HG03064 (cell line): ENCODE measurements at regions not wholly inside any gene's neighbourhood (a gene's known extent, or its start where the extent isn't known, plus 50 kb on each side); places are given as distances from the start of the nearest gene placed in this dataset.

ENCODE experiments used
- ATAC-seq: cut with Tn5 transposase; IDR thresholded peaks from one replicate; pipeline ENCODE4 v1.9.1; 2021; ENCODE audit warnings: low read depth; ENCODE audit not compliant: unreplicated experiment

- ATAC-seq = no peak
Measured at GRCh38 chr11:28666632-28667031, 558.4 kb downstream of the METTL15 start.

- no peak for ATAC-seq
Measured at GRCh38 chr11:28659716-28660348, 551.6 kb downstream of the METTL15 start.

DNA sequence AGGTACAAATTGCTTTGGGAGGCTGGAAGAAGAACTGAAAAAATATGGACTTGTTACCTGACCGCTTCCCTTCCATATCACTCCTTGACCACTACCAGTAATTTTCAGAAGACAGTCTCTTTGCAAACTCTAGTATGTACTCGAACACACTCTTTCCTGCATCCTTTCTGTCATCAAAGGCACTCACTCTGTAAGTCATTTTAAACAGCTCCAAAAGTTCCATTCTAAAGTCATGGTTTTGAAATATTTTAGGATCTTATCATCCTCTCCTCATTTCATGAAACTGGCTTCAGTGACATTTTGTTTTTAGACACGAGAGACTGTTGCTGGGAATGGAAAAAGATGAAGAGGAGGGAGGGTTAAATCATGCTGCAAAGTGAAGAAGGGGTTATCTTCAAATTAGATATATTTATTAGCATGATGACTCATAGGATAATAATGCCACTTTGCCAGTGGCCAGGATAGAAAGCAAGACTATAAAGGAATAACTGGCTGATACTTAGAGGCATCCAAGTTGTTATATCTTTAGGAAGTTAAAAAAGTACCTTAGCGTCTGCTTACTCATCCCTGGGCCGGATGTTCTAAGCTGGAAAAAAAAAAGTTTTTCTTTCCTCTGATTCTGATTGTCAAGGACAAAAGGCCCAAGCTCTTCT is 549.3 kb downstream of the METTL15 start:
- ATAC-seq = no peak

- no peak for ATAC-seq
Measured at GRCh38 chr11:28654191-28654590, 546.0 kb downstream of the METTL15 start.

- ATAC-seq = no peak
Measured at GRCh38 chr11:28649922-28650321, 541.7 kb downstream of the METTL15 start.

GRCh38 chr11:28636566-28636965 is 528.4 kb downstream of the METTL15 start:
- no peak for ATAC-seq

GRCh38 chr11:28636033-28636432 is 527.8 kb downstream of the METTL15 start:
- no peak for ATAC-seq

GRCh38 chr11:28632338-28632737 is 524.1 kb downstream of the METTL15 start:
- ATAC-seq = no peak

GRCh38 chr11:28631148-28631547 is 523.0 kb downstream of the METTL15 start:
- no peak for ATAC-seq

- no peak for ATAC-seq
Measured at GRCh38 chr11:28629235-28629634, 521.0 kb downstream of the METTL15 start.

GRCh38 chr11:28628412-28628811 is 520.2 kb downstream of the METTL15 start:
- ATAC-seq = no peak

- ATAC-seq = no peak
Measured at GRCh38 chr11:28627690-28628255, 519.6 kb downstream of the METTL15 start.

DNA sequence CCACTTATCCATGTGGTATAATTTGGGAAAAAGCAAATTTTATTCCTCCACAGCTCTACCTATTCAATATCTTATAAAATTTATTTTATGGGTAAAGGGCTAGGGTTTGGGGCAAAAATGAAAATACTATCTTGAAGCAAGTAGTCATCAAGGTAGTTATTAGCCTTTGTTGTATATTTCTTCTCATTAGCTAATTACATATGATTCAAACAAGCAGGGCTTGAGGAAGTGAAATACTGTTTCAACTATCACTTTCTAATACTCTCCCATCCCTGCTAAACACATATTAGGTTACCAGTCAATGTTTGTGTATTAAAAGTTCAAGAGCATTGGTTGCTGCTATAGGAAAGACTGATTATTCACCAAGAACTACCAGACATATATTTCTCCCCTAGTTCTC is 517.3 kb downstream of the METTL15 start:
- no peak for ATAC-seq

GRCh38 chr11:28621753-28622152 is 513.6 kb downstream of the METTL15 start:
- ATAC-seq = no peak

- no peak for ATAC-seq
Measured at GRCh38 chr11:28619846-28620540, 511.8 kb downstream of the METTL15 start.

GRCh38 chr11:28618416-28618815 is 510.2 kb downstream of the METTL15 start:
- ATAC-seq = no peak

- ATAC-seq = no peak
Measured at GRCh38 chr11:28616160-28616965, 508.2 kb downstream of the METTL15 start.

DNA sequence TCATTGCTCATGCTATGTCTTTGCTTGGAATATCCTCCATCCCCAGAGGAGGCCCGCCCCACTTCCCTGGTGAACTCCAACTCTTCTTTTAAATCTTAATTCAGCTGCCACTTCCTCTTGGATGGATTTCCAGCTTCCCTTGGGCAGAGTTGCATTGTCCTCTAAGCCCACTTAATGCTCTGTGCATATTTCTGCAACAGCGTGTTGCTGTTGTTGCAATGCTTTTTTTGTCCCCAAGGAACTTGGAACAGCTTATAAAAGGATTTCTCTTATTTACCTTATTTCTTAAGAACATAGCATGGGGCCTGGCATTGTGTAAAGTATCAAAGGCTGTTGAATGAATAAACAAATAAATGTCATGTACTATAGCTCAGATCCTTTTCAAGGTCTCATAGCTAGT is 507.4 kb downstream of the METTL15 start:
- ATAC-seq = no peak

GRCh38 chr11:28606930-28607329 is 498.7 kb downstream of the METTL15 start:
- ATAC-seq = no peak

DNA sequence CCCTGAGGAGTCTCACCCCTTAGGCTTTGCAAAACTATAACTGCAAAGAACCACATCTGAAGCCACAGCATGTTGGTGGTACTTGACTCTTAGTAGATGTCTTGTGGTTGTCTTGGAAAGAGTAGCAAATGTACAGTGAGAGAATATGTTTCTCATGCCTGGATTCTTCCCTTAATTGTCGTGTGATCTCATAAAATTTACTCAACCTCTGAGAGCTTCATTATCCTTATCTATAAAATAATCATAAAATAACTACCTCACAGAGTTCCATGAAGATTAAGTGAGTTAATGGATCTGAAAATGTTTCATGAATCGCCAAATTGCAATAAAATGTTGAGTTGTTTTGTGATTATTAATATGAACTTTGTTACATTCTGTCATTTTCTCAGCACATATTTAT is 491.5 kb downstream of the METTL15 start:
- no peak for ATAC-seq

DNA sequence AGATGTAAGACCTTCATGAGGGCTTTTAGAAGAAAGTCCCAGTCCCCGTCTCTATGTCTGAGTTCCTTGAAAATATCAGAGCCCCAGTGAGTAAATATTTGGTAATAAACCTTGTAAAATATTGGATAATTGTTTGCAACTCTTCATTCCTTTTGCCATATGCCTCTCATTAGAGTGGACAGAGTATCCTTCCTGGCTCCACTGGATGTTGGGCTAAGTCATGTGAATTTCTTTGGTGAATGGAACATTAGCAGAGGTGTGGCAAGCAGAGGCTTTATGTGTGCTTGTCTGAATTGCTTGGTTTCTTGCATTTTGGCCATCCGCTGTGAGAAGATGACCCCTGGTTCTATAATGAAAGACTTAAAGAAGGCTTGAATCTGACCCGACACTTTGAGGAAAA is 490.3 kb downstream of the METTL15 start:
- ATAC-seq = no peak
